GM21447 (cell line): ENCODE measurements at regions not wholly inside any gene's neighbourhood (a gene's known extent, or its start where the extent isn't known, plus 50 kb on each side); places are given as distances from the start of the nearest gene placed in this dataset.

Source experiments
- ATAC-seq: cut with Tn5 transposase; IDR thresholded peaks from one replicate; pipeline ENCODE4 v1.9.1; 2021; ENCODE audit not compliant: unreplicated experiment

- no peak for ATAC-seq
Observed at GRCh38 chr3:177594096-177594495, 396.8 kb upstream of the TBL1XR1 start.

GRCh38 chr3:177595530-177596188, 398.4 kb upstream of the TBL1XR1 start:
- ATAC-seq = no peak

DNA sequence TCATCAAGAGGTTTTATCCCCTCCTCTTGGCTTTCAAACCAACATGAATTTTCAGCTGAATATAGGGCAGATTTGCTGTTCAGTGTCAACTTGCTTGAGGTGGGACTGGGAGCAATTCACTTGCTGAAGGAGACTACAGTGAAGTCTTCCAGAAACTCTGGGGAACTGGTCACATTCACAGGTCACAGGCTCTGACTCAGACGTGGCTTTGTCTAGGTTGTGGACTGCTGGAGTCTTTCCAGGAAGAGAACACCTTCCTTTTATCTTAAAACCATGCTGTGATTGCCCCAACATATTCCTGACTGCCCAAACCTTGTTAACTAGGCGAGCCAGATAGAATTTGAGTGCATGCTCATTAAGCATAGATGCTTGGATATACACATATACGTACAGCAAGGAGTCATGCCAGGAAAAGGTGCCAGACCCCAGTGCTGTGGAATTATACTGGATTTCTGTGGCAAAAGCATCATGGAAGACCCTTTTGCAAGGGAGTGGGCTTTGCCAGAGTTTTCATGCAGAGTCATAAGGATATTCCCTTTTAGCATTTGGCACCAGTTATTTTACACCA, 399.1 kb upstream of the TBL1XR1 start:
- ATAC-seq = no peak

DNA sequence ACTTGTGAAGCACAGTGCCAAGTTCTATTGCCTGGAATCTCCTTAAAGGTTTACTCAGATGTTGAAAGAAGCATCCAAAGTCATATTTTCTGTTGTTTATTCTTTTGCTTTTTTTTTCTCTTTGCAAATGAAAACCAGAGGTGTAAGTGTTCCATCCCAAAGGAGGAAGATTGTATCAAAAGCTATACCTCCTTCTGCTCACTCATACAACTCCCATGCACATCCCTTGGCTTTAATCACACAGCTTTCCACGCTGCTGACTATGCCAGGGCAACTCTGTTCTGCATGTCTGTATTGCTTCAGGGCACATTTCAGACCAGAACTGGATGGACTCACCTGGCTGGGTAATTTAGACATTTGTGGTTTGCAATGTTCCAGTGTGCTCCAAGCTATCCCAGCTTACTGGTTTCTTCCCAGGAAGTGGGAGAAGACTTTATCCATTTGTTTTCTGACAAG, 399.6 kb upstream of the TBL1XR1 start:
- ATAC-seq = no peak

- ATAC-seq = peak; percentile 85
Observed at GRCh38 chr3:177597311-177598096, 400.2 kb upstream of the TBL1XR1 start.

- no peak for ATAC-seq
Observed at GRCh38 chr3:177598097-177598833, 401.0 kb upstream of the TBL1XR1 start.

- ATAC-seq = no peak
Observed at GRCh38 chr3:177599326-177599725, 402.0 kb upstream of the TBL1XR1 start.

DNA sequence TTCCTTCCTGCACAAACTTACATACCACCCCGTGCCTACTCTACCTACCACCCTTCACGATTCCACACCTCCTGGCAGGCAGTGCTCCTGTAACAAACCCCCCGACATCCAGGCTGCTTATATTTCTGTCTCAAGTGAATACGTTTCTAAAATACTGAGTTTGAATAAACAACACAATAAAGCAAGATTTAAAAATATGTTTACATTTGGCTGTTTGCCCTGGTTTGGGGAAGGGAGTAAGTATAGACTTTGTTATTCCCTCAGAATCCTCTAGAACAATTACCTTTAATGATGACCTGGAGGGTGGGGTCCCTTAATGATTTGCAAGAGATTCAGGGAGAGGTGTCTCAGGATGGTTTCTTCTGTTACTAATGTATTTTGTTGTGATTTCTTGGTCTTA, 402.6 kb upstream of the TBL1XR1 start:
- no peak for ATAC-seq

DNA sequence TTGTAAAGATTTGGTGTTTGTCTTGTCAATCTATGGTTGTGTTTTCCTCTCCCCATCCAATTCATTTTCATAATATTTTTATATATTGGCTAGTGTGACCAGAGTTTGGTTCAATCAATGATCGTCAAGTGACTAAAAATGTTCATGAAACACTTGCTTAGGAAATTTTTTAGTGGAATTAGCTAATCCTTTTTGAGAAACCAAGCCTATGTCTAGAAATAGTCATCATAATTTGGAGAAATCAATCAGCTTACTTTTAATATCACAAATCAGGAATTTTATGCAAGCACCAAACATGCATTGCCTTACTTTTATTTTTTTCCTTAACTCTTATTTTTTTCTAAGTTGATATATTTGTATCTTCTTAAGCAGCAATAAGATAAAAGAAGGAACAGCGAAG, 403.1 kb upstream of the TBL1XR1 start:
- ATAC-seq = no peak

- no peak for ATAC-seq
Observed at GRCh38 chr3:177601152-177601551, 403.9 kb upstream of the TBL1XR1 start.

DNA sequence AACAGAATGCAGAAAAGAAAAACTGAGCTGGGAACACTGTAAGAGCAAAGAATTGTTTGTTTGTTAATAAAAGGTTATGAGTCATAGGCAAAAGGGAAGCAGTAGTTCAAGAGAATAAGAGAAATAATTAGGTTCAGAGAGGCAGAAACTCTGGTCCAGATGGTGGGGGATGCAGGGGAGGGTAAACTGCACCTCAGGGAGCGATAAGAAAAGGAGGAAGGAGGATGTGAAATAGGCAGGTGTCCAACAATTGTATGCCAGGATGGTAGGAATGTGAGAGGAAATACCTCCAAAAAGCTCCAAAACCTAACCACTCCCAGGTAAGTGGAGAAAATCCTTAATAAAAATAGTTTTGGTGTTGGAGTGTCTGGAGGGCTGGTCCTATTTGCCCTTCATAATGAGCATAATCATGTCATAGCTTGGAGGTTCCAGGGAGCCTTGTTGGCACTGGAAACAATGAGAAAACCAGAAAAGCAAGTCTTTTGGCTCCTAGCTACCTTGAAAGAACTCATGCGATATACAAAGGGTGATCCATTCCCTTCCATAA, 405.4 kb upstream of the TBL1XR1 start:
- no peak for ATAC-seq

- ATAC-seq = peak; percentile 59
Observed at GRCh38 chr3:177603148-177603603, 405.9 kb upstream of the TBL1XR1 start.

DNA sequence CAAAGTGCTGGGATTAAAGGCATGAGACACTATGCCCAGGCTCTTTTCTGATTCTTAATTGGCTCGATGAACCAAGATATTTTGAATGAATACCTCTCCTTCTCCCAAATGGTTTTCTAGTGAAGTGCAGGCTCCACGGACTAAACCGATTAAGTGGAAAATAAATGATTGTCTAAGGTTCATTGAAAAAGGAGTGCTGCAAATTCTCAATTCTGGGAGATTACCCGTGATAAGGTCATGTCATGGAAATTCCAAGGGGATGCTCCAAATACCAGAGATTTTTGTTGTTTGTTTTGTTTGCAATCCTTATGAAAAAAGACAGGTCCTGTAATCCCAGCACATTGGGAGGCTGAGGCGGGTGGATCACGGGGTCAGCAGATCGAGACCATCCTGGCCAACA, 406.9 kb upstream of the TBL1XR1 start:
- no peak for ATAC-seq

GRCh38 chr3:177606891-177607290, 409.6 kb upstream of the TBL1XR1 start:
- no peak for ATAC-seq

GRCh38 chr3:177607589-177607988, 410.3 kb upstream of the TBL1XR1 start:
- no peak for ATAC-seq

GRCh38 chr3:177608443-177608842, 411.2 kb upstream of the TBL1XR1 start:
- ATAC-seq = no peak

- no peak for ATAC-seq
Observed at GRCh38 chr3:177609613-177610012, 412.3 kb upstream of the TBL1XR1 start.

DNA sequence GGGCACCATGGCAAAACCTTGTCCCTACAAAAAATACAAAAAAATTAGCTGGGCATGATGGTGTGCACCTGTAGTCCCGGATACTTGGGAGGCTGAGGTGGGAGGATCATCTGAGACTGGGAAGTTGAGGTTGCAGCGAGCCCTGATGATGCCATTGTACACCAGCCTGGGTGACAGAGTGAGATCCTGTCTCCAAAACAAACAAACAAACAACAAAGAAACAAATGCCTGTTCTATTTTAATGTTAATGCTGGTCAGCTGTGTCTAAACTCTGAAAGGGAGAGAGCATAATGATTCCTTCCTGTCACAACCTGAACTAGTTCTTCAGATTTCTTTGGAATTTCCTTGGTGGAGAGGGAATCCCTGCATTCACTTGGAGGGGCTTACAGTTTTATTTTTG, 413.0 kb upstream of the TBL1XR1 start:
- no peak for ATAC-seq

GRCh38 chr3:177610686-177611633, 413.7 kb upstream of the TBL1XR1 start:
- no peak for ATAC-seq

- ATAC-seq = no peak
Observed at GRCh38 chr3:177611752-177612334, 414.6 kb upstream of the TBL1XR1 start.
